HFFc6 (cell line): ENCODE measurements at regions not wholly inside any gene's neighbourhood (a gene's known extent, or its start where the extent isn't known, plus 50 kb on each side); places are given as distances from the start of the nearest gene placed in this dataset.

Experiments used
- DNase-seq: peaks from one replicate; pipeline ENCODE4 v3.0.0-alpha.2; 2018
- H3K27ac Mint-ChIP-seq: 2 replicates; pipeline ENCODE4 v1.8.0; 2020; ENCODE audit warnings: mild to moderate bottlenecking, mixed read lengths
- H3K27me3 Mint-ChIP-seq: 2 replicates; pipeline ENCODE4 v1.8.0; 2021; ENCODE audit warnings: mild to moderate bottlenecking, moderate library complexity, mixed read lengths; ENCODE audit not compliant: insufficient read depth
- H3K36me3 Mint-ChIP-seq: 2 replicates; pipeline ENCODE4 v1.8.0; 2021; ENCODE audit warnings: low read depth, mixed read lengths
- H3K4me1 Mint-ChIP-seq: 2 replicates; pipeline ENCODE4 v1.8.0; 2020; ENCODE audit warnings: low read depth, mixed read lengths
- H3K4me3 Mint-ChIP-seq: 2 replicates; pipeline ENCODE4 v1.8.0; 2020; ENCODE audit warnings: mild to moderate bottlenecking, moderate library complexity, mixed read lengths
- H3K9me3 Mint-ChIP-seq: 2 replicates; pipeline ENCODE4 v1.8.0; 2020; ENCODE audit warnings: mild to moderate bottlenecking, mixed read lengths
- CTCF ChIP-seq: fragments of 200-600 bp; sonication (generic); IDR thresholded peaks from 2 replicates; pipeline ENCODE4 v1.5.0; 2021; ENCODE audit warnings: antibody characterized with exemption, mild to moderate bottlenecking

- no peak for DNase-seq
- H3K36me3 Mint-ChIP-seq = no peaks in the 10 kb centered on the region
- no peaks in the 10 kb centered on the region; the same call in 1 of the 2 replicates for H3K27me3 Mint-ChIP-seq
- H3K4me3 Mint-ChIP-seq = no peak overlapping the region
- no peaks in the 10 kb centered on the region for H3K4me1 Mint-ChIP-seq
- H3K27ac Mint-ChIP-seq = no peak overlapping the region
- no peaks in the 10 kb centered on the region; the same call in 1 of the 2 replicates for H3K9me3 Mint-ChIP-seq
- TF ChIP-seq CTCF = no peak
Observed at GRCh38 chr7:120091807-120092206, 181.2 kb upstream of the KCND2 start.

- Mint-ChIP-seq H3K27me3 (no peaks in the 10 kb centered on the region), H3K4me3 (no peak overlapping the region), H3K9me3 (peaks cover 5% of the 10 kb centered on the region), H3K27ac (no peak overlapping the region), H3K4me1 (no peaks in the 10 kb centered on the region), H3K36me3 (no peaks in the 10 kb centered on the region)
- TF ChIP-seq CTCF = no peak
- no peak for DNase-seq
Observed at GRCh38 chr7:120097020-120097419, 176.0 kb upstream of the KCND2 start.

- H3K36me3 Mint-ChIP-seq = no peaks in the 10 kb centered on the region
- H3K27ac Mint-ChIP-seq = no peak overlapping the region
- H3K4me1 Mint-ChIP-seq = no peaks in the 10 kb centered on the region
- no peak overlapping the region for H3K4me3 Mint-ChIP-seq
- no peak for TF ChIP-seq CTCF
- no peaks in the 10 kb centered on the region for H3K27me3 Mint-ChIP-seq
- no peak for DNase-seq
- H3K9me3 Mint-ChIP-seq = peaks cover 5% of the 10 kb centered on the region
Observed at GRCh38 chr7:120097774-120098173, 175.2 kb upstream of the KCND2 start.

- H3K27ac Mint-ChIP-seq = no peak overlapping the region
- no peak overlapping the region for H3K4me3 Mint-ChIP-seq
- no peaks in the 10 kb centered on the region for H3K4me1 Mint-ChIP-seq
- H3K9me3 Mint-ChIP-seq = peaks cover 19% of the 10 kb centered on the region
- H3K36me3 Mint-ChIP-seq = no peaks in the 10 kb centered on the region
- TF ChIP-seq CTCF = no peak
- DNase-seq = no peak
- H3K27me3 Mint-ChIP-seq = no peaks in the 10 kb centered on the region
Observed at GRCh38 chr7:120108376-120108775, 164.6 kb upstream of the KCND2 start.

DNA sequence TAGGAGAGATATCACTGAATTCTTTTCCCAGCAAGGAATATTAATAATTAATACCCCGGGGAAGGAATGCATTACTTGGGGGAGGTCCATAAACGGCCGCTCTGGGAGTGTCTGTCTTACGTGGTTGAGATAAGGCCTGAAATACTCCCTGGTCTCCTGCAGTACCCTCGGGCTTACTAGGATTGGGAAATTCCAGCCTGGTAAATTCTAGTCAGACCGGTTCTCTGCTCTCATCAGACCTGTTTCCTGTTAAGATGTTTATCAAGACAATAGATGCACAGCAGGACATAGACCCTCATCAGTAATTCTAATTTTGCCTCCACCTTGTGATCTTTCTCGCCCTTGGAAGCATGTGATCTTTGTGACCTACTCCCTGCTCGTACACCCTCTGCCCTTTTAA, 162.8 kb upstream of the KCND2 start:
- Mint-ChIP-seq H3K4me1 (no peaks in the 10 kb centered on the region), H3K27me3 (no peaks in the 10 kb centered on the region), H3K9me3 (peaks cover 32% of the 10 kb centered on the region), H3K4me3 (no peak overlapping the region), H3K36me3 (no peaks in the 10 kb centered on the region), H3K27ac (no peak overlapping the region)
- TF ChIP-seq CTCF = no peak
- DNase-seq = no peak

GRCh38 chr7:120114626-120115025, 158.3 kb upstream of the KCND2 start:
- Mint-ChIP-seq H3K4me3 (no peak overlapping the region), H3K4me1 (no peaks in the 10 kb centered on the region), H3K27ac (no peak overlapping the region), H3K9me3 (peaks cover 50% of the 10 kb centered on the region), H3K36me3 (no peaks in the 10 kb centered on the region), H3K27me3 (no peaks in the 10 kb centered on the region)
- DNase-seq = no peak
- no peak for TF ChIP-seq CTCF
